ENCODE measurements at regions not wholly inside any gene's neighbourhood (a gene's known extent, or its start where the extent isn't known, plus 50 kb on each side); places are given as distances from the start of the nearest gene placed in this dataset.

DNA sequence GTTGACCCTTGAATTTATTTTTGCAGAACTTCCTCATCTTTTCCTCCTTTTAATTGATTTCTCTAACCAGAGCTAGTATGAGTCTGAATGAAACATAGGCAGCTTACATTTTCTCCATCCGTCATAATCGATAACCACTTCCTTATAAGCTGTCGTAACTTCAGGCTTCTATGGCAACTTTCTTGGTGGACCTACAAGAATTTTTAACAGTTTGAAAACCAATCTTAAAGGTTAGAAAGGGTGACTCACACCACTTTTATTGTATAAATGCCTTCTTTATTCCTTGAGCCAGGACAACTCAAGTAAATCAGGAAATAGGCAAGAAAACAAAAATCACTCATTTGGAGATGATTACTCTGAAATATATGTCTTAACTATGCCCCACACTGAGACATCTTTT is 105.7 kb upstream of the KL start:
- no peak for DNase-seq (ENCODE audit: low read depth in 2 of 2)

DNA sequence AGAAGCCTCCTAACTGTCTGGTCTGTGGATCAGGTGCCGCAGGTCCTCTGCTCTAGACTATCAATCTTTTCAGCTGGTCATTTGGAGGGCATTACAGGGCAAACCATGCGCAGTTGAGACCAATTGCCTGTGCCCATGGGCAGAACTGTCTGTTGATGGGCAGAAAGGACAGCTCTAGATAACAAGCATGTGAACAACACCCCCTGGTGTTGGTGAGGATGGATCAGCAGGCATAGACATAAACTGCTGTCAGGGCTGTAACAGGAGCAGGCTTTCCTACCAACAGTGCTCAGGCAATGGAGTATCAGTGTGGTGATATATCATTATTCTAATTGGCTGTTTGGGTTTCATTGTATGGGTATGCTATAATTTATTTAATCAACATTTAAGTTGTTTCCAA is 104.7 kb upstream of the KL start:
- DNase-seq (ENCODE audit: low read depth in 2 of 2), result no peak

- no peak for DNase-seq (ENCODE audit: low read depth in 2 of 2)
These were observed 101.5 kb upstream of the KL start for GRCh38 chr13:32914686-32915085.

GRCh38 chr13:32917504-32917903 is 98.7 kb upstream of the KL start:
- no peak for DNase-seq (ENCODE audit: low read depth in 2 of 2)

GRCh38 chr13:32923725-32924124 is 92.5 kb upstream of the KL start:
- no peak for DNase-seq (ENCODE audit: low read depth in 2 of 2)

GRCh38 chr13:32924886-32925285 is 91.3 kb upstream of the KL start:
- DNase-seq (ENCODE audit: low read depth in 2 of 2), result no peak

GRCh38 chr13:32925506-32925905 is 90.7 kb upstream of the KL start:
- no peak for DNase-seq (ENCODE audit: low read depth in 2 of 2)

DNA sequence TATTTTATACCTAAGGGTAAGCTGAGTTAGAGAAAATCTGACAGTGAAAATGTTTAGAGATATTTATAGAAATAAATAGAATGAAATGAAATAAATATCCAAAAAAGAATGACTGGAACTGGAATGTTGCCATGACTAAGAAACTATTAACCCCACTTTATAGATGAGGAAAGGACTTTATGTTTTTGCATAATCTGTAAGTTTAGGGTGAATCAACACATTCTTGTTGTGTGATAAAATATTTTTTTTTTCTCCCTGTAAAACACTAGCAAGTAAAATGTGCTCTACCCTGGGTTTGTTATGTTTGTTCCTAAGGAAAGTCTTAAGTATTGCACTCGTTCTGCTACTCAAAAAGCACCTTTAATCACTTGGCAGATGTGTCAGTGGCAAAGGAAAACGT is 83.8 kb upstream of the KL start:
- DNase-seq (ENCODE audit: low read depth in 2 of 2), result no peak

- DNase-seq (ENCODE audit: low read depth in 2 of 2), result no peak
These were observed 79.5 kb upstream of the KL start for GRCh38 chr13:32936716-32937115.

DNA sequence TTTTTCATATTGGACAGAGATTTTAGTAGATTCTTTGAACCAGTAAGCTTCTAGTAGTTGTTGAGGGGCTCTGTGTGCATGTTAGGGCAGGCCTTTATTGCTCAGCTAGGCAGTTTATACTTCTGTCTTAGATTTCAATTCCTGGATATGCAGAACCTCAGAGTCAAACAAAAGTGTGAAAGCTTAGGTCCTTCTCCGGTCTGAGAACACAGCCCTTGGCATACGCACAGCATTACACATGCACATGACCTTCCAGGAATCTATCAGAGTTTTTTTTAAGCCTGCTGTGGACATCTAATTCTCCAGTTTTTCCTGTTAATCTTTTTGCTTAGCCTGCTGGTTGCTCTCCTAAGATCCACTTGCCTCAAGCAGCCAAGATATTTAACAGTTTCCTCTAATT is 77.9 kb upstream of the KL start:
- DNase-seq (ENCODE audit: low read depth in 2 of 2), result no peak

DNA sequence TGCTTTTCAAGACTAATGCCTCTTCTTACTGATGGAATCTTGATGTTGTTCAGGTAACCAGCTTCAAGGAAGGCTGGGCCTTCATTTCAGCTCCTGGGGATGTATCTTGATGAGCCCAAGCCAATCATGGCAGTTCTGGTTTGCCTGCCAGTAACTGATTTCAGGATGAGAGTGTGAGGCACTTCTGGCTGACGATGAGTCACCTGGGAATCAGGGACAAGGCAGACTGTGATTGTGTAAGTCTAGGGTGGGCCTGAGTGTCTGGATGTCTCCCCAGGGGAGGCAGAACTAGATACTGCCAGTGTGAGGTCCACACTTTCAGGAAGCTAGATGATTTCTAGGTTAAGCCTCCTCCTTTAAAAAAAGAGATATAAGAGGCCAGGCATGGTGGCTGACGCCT is 77.3 kb upstream of the KL start:
- DNase-seq (ENCODE audit: low read depth in 2 of 2), result no peak

DNA sequence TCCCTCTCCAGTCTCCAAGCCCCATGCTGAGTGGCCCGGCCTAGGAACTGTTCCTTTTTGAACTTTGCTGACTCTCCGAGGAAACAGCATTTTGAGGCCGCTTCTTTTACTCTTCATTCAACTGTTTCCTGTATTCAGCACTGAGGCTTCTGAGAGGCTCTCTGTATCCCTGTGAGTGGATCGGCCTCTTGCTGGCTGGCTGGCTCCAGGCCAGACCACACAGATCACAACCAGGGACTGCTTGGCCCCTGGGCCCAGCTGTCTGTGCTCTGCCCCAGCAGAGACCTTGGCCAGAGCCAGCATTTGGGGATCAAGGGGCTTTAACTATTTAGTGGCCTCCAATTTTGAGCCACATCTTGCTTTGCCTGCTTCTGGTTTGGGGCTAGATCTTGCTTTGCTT is 75.6 kb upstream of the KL start:
- DNase-seq (ENCODE audit: low read depth in 2 of 2), result no peak

DNA sequence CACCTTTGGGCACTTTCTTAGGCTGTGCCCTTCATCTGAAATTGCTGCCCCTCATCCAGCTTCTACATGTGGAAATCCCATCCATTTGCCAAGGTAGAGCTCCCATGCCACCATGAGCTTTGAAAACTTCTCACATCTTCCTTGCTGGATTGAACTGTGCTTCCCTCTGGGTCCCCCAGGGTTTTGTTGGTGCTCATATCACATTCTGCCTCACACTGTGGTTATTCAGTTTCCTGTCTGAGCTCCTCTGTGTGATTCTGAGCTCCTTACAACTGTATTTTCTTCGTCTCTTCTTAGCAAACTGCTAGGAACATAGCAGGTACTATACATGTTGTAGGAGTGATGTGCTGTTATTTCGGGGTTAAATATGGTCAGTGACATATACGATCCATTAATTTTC is 74.9 kb upstream of the KL start:
- DNase-seq (ENCODE audit: low read depth in 2 of 2), result no peak

DNA sequence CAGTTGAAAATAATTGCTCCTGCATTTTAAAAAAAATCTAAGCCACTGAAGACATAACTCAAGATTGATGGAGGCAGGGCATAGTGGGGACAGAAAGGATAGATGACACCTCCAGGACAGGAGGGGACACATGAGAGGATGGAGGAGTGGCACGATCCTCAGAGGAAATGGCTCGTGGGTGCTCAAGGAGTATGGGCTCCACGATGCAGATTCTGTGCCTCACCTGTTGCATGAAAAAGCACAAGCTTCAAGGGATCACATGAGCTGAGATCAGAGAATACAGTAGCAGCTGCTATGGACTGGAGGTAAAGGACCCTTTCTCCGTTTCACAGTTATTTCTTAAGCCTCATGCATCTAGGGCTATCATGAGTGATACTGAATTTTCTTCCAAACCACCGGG is 69.7 kb upstream of the KL start:
- no peak for DNase-seq (ENCODE audit: low read depth in 2 of 2)

- no peak for DNase-seq (ENCODE audit: low read depth in 2 of 2)
These were observed 68.6 kb upstream of the KL start for GRCh38 chr13:32947411-32948276.

DNA sequence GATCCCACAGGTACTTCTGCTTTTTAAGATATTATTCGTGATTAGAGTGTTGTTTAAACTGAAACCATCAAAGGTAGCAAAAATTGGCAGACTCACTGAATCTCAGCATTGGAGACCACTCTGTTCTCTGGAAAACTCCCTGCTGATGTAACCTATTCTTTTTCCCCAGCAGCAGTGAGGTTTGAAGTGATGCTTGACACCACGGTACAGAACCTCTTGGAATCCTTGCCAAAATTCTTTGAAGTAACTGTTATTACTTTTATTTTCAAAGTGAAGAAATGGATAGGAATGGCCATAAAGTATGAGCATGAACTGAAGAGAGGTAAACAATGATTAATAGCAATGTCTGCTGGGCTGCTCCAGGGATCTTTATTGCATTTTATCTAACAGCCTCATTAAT is 66.4 kb upstream of the KL start:
- DNase-seq (ENCODE audit: low read depth in 2 of 2), result no peak

- DNase-seq (ENCODE audit: low read depth in 2 of 2), result no peak
These were observed 64.6 kb upstream of the KL start for GRCh38 chr13:32951580-32951979.

DNA sequence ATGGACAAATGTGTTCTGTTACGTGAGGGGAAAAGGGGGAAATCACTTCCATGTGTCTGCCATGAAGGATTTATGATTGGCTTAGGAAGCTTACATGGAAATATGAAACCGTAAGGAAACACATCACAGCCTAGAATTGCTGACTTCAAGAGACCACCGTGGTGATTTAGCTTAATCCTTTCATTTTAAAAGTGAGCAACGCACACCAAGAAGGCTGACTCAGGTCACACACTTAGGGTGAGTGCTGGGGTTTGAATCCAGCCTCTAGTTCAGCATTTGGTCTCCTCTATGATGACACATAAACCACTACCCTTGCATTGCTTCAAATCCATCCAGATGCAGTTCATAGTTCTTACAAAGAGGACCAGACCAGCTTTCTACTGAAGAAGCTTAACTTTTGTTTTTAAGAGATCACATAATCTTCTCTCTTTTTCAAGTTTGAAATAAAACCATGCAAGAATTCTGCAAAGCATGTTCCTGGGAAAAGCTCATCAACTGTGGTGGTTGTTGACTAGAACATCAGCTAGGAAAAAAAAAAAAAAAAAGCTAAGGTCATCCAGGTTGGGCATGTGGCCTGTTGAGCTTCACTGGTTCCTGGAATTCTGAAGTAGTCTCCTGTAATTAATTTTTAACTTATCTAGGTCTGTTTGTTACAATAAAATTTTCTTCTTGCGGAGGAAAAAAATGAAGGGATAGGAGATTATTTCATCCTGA is 60.2 kb upstream of the KL start:
- no peak for DNase-seq (ENCODE audit: low read depth in 2 of 2)

DNA sequence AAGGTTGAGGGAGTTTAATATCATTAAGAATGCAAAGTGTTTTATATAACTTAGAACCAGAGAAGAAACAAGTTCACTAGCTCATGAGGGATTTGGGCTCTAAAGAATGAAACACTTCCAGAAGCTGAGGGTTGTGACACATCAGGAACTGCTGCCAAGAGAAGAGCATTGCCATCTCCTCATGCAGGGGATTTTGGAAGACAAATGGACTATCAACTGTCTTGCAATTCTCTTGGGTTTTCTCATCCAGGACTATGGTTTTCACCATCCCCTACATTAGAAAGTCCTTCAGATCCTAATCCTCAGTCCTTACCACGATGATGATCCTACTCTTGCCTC is 59.7 kb upstream of the KL start:
- no peak for DNase-seq (ENCODE audit: low read depth in 2 of 2)

GRCh38 chr13:32960626-32961025 is 55.6 kb upstream of the KL start:
- no peak for DNase-seq (ENCODE audit: low read depth in 2 of 2)

GRCh38 chr13:32961724-32962123 is 54.5 kb upstream of the KL start:
- DNase-seq (ENCODE audit: low read depth in 2 of 2), result no peak

DNA sequence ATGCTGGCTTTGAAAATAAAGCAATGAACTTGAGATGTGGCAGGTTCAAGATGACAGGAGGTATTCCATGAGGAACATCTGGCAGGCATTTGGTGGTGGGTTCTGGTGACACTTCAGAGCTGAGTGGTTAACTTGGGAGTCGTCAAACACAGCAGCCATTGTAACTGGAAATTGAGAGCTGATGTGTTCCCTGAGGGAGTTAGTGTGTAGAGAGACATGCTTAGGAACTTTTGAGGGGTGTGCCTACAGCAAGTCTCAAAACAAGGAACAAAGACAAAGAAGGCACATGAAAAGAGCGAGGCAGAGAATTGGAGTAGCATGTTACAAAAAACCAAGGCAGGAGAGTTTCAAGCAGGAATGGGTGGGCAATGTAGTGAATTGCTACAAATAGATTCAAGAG is 53.9 kb upstream of the KL start:
- DNase-seq (ENCODE audit: low read depth in 2 of 2), result no peak

DNA sequence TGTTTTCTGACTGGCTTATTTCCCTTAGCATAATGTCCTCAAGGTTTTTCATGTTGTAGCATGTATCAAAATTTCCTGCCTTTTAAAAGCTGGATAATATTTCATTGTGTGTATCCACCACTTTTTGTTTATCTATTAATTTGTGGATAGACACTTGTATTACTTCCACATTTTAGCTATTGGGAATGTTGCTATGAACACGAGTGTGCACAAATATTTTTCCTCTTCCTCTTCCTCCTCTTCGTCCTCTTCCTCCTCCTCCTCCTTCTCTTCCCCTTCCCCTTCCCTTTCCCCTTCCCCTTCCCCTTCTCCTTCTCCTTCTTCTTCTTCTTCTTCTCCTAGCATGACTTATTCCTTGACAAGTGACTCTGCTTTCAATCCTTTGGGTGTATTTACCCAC is 51.2 kb upstream of the KL start:
- no peak for DNase-seq (ENCODE audit: low read depth in 2 of 2)
